ENCODE measurements at regions not wholly inside any gene's neighbourhood (a gene's known extent, or its start where the extent isn't known, plus 50 kb on each side); places are given as distances from the start of the nearest gene placed in this dataset.

DNA sequence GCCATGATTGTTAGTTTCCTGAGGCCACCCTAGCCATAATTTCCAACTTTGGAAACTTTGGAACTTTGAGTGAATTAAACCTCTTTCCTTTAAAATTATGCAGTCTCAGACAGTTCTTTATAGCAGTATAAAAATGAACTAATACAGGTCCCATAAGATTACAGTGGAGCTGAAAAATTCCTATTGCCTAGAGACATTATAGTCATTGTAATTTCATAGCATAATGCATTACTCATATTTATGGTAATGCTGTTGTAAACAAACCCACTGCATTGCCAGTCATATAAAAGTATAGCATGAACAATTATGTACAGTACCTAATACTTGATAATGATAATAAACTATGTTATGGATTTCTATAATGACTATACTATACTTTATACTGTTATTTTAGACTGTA is 88.0 kb upstream of the TMEM229A start:
- TF ChIP-seq CTCF (IDR thresholded peaks at IDR 0.05; ENCODE audit: insufficient read depth, low read length, poor library complexity, severe bottlenecking) (no peak), EZH2phosphoT487 (conservative IDR thresholded peaks at IDR 0.05; ENCODE audit: low read length) (no peak)

Measured in SU-DHL-6 (cell line).